GM19395 (cell line): ENCODE measurements at regions not wholly inside any gene's neighbourhood (a gene's known extent, or its start where the extent isn't known, plus 50 kb on each side); places are given as distances from the start of the nearest gene placed in this dataset.

Experiments used
- ATAC-seq: cut with Tn5 transposase; IDR thresholded peaks from one replicate; pipeline ENCODE4 v1.9.1; 2021; ENCODE audit warnings: mild to moderate bottlenecking, moderate library complexity; ENCODE audit not compliant: unreplicated experiment

DNA sequence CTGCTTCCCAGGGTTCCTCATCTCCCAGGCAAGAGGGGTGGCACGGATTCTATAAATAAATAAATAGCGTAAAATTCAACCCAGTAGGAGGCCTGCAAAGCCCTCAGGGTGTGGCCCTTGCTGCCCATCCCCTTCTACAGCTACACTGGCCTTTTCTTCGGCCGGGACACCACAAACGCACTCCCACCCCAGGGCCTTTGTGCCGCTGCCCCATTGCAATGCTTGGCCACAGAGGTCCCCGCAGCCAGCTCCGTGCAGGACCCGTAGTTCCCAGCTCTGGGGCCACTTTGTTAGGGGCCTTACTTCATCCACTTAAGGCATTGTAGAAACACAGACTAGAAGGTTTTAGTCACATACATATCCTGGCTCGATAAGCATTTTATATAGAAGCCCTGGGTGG is 151.2 kb downstream of the ERMARD start:
- no peak for ATAC-seq

DNA sequence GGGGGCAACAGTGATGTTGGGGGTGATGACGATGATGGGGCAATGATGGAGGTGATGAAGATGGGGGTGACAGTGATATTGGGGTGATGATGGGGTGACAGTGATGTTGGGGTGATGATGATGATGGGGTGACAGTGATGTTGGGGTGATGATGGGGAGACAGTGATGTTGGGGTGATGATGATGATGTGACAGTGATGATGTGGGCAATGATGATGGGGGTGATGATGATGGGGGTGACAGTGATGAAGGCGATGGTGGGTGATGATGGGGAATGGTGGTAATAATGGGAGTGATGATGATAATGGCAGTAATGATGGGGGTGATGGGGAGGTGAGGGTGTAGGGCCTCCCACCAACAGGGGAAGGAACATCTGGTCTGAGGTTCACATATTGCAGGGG is 150.6 kb downstream of the ERMARD start:
- ATAC-seq: no peak

DNA sequence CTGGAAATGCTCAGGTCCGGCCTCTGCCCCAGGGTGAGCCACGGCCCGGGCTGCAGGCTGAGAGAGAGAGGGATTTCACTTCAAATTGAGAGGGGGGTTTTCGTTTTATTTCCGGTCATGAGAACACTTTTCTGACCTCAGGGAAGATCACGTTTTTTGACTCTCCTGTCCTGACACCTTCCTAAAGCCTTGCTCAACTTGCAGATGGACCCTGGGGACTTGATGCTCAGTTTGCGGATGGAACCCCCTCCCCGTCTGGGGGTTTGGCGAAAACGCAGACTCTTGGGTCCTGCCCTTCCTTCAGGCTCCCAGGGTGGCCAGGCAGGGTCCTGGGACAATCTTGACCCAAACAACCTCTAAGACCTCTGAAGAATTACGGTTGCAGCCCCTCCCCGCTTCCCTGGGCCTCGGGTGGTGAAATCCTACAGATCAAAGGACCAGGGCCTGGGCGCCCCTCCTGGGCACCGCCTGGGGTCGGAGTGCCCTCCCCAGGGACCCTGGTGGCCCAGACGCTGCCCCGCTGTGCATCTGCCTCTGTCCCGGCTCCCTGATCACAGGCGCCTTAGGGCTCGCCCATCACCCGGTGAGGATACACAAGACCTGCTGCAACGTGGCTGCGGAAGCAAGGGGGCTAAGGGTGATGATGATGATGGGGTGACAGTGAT is 148.2 kb downstream of the ERMARD start:
- no peak for ATAC-seq

DNA sequence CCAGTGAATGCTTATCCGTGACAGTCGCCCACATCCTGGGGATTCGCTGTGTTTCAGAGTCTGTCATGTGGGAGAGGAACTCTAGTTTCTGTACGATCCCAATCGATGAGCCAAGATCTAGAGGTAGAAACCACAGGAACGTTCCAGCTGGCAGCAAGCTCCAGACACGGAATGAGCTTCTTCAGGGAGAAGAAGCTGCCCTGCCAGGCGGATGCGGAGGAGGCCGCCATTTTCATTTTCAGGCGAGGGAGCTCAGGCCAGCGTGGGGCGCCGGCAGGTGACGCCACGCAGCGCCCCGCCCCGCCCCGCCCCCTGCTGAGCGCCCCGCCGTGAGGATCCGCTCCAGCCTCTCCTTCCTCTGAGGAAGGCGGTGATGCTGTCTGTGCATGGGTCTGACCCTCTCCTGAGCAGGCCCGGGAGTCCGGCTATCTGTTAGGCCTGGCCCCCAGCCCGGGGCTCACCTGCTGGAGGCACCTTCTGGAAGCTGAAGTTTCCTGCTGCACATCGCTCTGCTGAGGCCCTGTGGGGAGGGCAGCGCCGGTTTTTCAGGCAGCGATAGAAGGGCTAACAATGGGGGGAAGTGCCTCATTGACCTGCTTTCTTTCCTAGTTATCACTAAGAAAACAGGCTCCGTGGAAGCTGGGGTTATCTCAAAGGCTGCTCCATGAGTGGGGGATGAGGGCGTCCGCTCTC is 147.5 kb downstream of the ERMARD start:
- no peak for ATAC-seq

DNA sequence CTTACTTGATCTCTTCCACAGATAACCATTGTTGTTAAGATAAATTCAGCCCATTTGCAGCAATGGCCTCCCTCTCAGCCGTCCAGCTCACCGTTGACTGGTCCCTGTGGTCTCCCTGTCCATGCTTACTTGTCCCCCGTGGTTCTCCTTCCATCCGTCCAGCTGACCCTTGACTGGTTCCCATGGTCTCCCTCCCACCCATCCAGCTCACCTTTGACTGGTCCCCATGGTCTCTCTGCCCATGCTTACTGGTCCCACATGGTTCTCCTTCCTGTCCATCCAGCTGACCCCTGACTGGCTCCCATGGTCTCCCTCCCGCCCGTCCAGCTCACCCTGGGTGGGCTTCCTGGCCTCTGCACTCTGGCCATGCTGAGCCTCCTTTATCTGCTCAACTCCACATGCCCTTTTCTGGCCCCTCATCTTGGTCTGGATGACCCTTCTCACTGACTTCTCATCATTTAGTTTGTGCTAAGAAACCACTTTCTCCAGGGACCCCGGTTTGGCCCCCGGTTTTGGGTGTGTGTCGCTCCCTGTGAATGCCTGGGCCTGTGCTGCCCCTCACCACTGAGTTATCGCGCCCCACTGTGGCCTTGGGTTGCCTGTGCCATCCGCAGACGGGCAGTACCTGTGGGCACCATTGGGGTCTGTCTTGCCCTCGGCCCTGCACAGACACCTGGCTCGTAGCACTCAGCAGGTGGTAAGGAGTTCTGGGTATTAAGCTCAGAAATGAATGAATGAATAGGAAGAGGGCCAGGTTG is 146.4 kb downstream of the ERMARD start:
- no peak for ATAC-seq

DNA sequence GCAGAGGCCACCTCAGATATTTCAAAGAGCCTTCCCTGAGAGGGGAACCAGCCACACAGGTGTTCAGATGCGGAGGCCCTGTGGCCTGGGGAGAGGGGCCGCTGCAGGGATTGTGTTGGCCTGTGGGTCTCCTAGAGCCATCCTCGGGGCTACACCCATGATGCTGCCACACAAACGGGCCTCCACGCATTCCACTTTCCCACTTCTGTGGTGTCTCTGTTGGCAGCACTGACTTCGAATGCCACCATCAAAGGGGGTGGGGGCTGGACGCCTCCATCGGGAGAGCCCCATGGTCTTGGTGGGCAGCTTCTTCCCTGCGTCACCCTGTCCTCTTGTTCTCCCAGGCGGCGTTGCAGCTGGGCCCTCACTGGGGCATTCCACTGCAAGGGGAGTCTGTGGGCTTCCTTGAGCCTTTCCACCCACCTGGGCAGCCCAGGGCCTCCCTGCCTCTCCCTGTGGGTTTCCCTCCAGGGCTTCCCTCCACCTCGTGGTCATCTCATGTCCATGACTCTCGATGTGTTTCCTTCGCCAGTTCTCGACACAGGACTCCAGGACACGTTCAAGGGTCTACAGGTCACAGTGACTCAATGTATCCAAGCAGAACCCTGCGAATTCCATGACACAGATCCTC is 145.5 kb downstream of the ERMARD start:
- no peak for ATAC-seq

DNA sequence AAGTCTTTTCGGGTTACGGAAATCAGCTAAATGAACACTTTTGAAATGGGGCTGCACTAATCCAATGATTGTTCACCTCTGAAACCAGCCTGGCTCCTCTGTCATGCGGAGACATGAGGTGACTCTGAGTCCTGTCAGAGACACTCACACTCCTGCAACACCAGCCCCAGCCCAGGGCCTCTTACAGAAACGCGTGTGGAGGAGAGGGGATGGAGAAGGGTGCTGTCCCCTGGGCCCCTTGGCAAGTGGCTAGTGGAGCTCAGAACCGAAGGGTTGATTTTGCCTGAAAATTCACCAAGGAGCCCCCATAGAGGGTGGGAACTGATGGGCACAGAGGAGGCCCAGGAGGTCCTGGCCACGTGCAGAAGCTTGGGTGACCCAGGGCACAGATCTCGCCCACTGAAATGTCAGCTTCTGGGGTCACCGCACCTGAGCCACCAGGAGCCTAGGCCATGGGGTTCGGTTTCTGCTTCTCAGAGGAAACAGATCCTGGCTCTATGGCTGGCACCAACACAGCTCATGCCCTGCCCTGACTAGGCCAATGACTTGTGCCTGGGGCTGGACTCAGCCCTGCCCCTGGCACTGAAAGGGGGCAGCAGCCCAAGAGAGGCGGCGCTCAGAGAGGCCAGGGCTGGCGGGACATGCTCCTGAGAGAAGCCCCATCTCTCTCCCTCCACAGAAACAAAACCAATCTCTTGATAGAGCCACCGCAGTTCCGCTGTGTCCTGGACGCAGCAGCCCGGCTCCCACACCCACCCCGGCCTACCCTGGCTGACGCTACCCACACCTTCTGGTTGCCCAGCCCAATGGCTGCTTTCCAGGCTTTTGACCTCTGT is 144.7 kb downstream of the ERMARD start:
- ATAC-seq: no peak

DNA sequence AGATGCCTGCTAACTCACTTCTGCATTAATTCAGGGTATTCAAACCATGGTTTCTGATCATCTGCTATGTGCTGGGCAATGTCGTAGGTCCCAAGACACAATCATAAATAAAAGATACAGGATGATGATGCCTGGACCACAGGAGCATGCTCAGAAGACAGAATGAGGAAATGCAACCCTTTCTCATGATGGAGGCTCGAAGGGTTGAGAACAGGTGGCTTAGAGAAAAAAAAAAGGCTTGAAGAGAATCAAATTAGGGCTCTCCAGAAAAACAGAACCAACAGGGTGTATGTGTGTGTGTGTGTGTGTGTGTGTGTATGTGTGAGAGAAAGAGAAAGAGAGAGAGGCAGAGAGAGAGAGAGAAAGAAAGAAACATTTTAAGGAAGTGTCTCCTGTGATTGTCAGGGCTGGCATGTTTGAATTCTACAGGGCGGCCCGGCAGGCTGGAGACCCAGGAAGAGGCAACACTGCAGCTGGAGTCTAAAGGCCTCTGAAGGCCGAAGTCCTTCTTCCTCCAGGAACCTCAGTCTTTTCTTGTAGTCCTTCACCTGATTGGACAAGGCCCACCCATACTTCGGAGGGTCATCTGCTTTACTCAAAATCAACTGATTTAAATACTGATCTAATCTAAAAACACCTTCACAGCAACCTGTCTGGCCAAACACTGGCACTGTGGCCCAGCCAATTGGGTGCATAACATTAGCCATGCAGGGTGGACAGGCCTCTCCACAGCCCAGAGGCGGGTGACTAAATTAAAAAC is 143.8 kb downstream of the ERMARD start:
- no peak for ATAC-seq

DNA sequence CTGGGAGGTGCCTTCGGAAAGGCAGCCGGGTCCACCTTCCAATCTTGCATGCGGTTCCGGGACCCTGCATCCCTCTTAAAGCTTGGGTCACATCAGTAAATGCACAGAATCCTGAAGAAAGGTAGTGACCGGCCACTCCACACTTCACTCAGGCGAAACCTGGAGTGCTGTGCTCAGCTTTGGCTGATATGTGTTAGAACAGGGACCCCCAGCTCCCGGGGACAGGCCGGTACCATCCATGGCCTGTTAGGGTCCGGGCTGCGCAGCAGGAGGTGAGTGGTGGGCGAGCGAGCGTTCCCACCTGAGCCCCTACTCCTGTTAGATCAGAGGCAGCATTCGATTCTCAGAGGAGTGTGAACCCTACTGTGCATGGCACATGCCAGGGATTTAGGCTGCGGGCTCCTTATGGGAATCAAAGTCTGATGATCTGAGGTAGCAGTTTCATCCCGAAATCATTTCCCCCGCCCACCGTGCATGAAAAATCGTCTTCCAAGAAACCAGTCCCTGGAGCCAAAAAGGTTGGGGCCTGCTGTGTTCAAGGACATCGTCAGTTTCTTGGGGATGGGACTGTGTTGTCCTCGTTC is 143.0 kb downstream of the ERMARD start:
- no peak for ATAC-seq

DNA sequence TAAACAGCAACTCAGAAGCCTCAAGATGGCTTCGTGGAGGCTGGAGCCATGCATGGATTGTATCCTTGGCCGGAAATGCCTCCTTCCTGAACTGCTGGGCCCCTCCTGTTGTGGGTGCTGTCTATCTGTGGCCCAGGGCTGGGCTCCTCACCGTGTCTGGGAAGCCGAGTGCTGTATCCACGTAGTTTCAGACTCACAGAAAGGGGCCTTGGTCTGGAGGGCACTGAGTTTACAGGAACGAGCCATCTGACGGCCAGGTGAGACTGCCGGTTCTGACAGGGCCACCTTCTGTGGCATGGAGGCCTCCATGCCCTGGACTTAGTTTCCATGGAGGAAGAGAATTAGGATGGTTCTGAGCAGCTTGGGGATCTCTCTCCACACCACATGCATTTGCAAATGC is 142.2 kb downstream of the ERMARD start:
- no peak for ATAC-seq

DNA sequence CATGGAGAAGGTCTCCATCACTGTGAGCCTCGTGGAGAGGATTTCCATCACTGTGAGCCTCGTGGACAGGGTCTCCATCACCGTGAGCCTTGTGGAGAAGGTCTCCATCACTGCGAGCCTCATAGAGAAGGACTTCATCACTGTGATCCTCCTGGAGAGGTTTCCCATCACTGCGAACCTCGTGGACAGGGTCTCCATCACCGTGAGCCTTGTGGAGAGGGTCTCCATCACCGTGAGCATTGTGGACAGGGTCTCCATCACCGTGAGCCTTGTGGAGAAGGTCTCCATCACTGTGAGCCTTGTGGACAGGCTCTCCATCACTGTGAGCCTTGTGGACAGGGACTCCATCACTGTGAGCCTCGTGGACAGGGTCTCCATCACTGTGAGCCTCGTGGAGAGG is 140.4 kb downstream of the ERMARD start:
- ATAC-seq: no peak

DNA sequence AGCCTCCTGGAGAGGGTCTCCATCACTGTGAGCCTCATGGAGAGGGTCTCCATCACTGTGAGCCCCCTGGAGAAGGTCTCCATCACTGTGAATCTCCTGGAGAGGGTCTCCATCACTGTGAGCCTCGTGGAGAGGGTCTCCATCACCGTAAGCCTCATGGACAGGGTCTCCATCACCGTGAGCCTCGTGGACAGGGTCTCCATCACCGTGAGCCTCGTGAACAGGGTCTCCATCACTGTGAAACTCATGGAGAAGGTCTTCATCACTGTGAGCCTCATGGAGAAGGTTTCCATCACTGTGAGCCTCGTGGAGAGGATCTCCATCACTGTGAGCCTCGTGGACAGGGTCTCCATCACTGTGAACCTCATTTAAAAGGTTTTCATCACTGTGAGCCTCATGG is 140.0 kb downstream of the ERMARD start:
- ATAC-seq: no peak

DNA sequence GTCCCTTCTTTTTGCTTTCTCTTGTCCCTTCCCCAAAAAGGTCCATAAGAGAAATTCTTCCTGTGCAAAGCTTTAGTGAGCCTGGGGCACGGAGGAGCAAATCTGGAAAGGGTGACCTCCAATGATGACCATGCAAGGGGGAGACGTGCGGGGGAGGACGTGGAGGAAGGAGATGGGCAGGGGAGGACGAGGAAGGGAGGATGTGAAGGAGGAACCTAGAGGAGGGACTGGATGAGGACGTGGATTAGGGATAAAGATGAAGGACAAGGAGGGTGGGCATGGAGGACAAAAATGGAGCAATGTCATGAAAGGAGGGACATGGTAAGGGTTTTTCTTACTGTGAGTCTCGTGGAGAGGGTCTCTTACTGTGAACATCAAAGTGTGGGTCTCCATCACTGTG is 139.5 kb downstream of the ERMARD start:
- ATAC-seq: no peak

DNA sequence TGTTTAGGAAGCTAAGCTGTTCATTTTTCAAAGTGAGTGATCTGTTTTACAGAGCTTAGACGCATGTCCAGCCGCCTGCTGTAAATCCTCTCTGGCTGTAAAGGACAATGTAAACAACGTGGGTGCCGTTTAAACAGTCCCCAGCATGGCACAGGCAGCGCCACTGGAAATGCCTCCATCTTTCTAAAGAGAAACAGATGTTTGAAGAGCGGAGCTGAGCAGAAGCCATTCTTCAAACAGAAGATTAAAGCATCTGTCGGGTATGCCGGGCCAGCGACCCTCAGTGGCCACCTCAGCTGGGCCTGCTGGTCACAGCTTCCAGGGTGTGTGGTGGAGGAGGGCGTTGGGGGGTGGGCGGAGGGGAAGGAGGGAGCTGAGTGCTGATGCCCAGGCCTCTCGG is 138.6 kb downstream of the ERMARD start:
- ATAC-seq: no peak

DNA sequence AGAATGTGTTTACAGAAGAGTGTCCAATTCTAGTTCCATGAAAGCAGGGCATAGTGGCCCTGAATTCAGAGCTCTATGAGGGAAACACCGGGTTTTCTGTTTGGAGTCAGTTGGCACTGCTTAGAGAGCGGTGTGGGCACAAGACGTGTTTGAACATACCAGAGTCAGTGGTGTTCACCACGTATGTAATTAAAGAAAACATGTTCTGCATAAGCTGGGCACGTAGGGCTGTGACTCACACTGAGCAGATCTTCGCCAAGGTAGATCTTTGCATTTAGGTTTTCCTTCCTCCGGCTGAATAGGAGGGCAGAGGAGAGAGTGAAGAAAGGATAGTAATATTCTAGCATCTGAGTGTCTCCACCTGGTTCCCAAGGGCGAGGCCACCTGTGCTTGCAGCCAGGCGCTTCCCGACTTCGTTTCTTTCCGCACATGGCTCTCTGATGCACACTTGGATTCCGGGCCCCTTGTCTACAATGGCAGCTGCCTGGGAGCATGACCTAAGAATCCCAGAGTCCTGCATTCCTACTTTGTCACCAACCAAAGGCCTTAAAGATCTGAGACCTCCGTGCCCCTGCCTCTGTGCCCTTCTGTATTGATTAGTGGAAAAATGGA is 136.2 kb downstream of the ERMARD start:
- ATAC-seq: no peak

DNA sequence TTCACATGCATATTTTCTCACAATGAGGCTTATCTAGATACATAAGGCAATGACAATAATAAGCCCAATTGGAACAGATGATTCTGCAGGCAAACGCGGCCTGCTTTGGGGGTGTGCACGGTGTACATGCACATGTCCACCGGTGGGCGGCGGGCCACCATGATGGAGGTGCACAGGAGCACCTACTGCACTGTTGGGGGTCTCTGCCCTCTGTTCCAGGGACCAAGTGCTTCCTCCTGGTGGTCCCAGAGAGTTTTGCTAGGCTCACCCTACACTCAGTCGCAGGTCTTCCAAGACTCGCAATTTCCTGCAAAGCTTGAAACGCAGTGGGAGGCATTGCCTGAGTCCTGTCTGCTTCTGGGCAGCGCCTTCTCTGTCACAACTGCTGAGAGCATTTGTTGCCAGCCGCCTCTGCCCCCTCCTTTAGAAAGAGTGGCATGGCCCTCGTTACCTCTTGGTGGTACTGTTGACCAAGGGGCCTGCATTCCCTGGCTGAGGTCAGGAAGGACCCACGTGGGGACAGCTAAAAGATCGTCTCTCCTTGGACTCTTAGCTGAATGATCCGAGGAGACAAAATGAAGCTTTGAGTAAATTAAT is 135.3 kb downstream of the ERMARD start:
- no peak for ATAC-seq

DNA sequence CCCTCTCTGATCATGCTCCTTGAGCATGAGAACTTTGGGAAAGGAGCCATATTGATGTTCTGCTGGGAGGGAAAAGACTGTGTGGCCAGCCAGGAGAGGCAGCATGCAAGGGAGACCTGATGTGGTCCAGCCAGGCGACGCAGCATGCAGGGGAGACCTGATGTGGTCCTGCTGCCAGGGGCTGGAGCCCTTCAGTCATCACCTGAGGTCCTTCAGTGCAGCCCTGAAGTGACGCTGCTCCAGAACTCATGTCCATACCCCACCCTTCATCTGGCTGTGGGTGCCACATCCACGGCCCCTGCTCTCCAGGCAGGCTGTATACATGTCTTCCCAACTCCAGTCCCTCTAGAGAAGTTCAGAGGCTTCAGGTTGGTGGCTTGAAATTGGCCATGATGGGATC is 134.4 kb downstream of the ERMARD start:
- no peak for ATAC-seq

DNA sequence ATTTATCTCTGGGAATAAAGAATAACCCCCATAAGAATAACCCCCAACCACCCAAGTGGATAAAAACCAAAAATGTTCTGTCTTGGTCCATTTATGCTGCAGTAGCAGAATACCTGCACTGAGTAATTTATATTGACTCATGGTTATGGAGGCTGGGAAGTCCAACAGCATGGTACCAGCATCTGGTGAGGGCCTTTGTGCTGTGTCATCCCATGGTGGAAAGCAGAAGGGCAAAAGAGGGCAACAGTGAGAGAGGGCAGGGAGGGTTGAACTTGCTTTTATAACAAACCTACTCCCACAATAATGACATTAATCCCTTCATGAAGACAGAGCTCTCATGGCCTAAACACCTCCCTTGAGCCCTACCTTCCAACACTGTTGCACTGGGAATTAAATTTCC is 133.7 kb downstream of the ERMARD start:
- no peak for ATAC-seq

DNA sequence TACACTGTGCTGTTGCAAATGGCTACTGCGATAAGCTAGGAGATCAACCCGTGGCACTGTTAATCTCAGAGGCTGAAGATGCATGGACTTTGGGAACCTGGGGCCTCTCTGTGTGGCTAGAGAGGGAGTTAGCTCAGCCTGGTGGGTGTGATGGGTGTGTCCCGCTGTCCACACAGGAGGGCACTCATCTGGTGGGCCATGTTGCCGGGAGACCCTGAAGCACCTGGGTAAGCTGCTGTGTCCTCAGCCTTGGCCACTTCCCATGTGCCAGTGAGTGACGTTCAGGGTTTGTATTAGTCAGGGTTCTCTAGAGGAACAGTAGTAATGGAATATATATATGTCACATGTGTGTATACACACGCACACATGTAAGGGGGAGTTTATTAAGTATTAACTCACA is 132.7 kb downstream of the ERMARD start:
- ATAC-seq: no peak
